Karpas-422 (cell line): ENCODE measurements at regions not wholly inside any gene's neighbourhood (a gene's known extent, or its start where the extent isn't known, plus 50 kb on each side); places are given as distances from the start of the nearest gene placed in this dataset.

Experiments
- DNase-seq: peaks from one replicate; pipeline ENCODE4 v3.0.0-alpha.2; 2015
- H2AFZ ChIP-seq: fragments of 200-600 bp; sonication (generic); 2 replicates; pipeline ENCODE4 v1.6.1; 2014; ENCODE audit warnings: antibody characterized with exemption, low read length, mixed read lengths
- H3K27ac ChIP-seq: fragments of 200-600 bp; sonication (generic); 2 replicates; pipeline ENCODE4 v1.5.1; 2014; ENCODE audit warnings: mild to moderate bottlenecking, low read length, moderate library complexity
- H3K27me3 ChIP-seq: fragments of 200-600 bp; sonication (generic); 2 replicates; pipeline ENCODE4 v1.6.1; 2014; ENCODE audit warnings: low read length, mixed read lengths
- H3K36me3 ChIP-seq: fragments of 200-600 bp; sonication (generic); 2 replicates; pipeline ENCODE4 v1.6.1; 2014; ENCODE audit warnings: low read length, mixed read lengths; ENCODE audit not compliant: insufficient read depth
- H3K4me1 ChIP-seq: fragments of 200-600 bp; sonication (generic); 2 replicates; pipeline ENCODE4 v1.6.1; 2014; ENCODE audit warnings: mild to moderate bottlenecking, low read length, mixed read lengths
- H3K4me2 ChIP-seq: fragments of 200-600 bp; sonication (generic); 2 replicates; pipeline ENCODE4 v1.6.1; 2014; ENCODE audit warnings: low read length, low read depth, mild to moderate bottlenecking; ENCODE audit not compliant: poor library complexity, severe bottlenecking
- H3K4me3 ChIP-seq: fragments of 200-600 bp; sonication (generic); 2 replicates; pipeline ENCODE4 v1.5.1; 2014; ENCODE audit warnings: mild to moderate bottlenecking, antibody characterized with exemption, low read length, mixed read lengths
- H3K79me2 ChIP-seq: fragments of 200-600 bp; sonication (generic); 2 replicates; pipeline ENCODE4 v1.6.1; 2014; ENCODE audit warnings: mild to moderate bottlenecking, low read length, mixed read lengths
- H3K9ac ChIP-seq: fragments of 200-600 bp; sonication (generic); 2 replicates; pipeline ENCODE4 v1.6.0; 2014; ENCODE audit warnings: low read length
- H3K9me2 ChIP-seq: fragments of 200-600 bp; sonication (generic), shearing (Covaris generic); replicated peaks from 2 replicates; pipeline ENCODE4 v1.6.0; 2014; ENCODE audit warnings: mild to moderate bottlenecking, low read length, moderate library complexity; ENCODE audit not compliant: insufficient read depth
- H3K9me3 ChIP-seq: fragments of 300-700, 200-600 bp; sonication (generic); 2 replicates; pipeline ENCODE4 v1.6.1; 2014; ENCODE audit warnings: low read length, mixed read lengths
- H4K20me1 ChIP-seq: fragments of 200-600 bp; sonication (generic); 2 replicates; pipeline ENCODE4 v1.6.1; 2014; ENCODE audit warnings: mild to moderate bottlenecking, antibody characterized with exemption, low read length, low read depth; ENCODE audit not compliant: insufficient read depth

- Histone ChIP-seq H3K4me1 (no peaks in the 10 kb centered on the region), H3K9ac (no peak overlapping the region), H3K4me2 (no peak overlapping the region), H3K27me3 (no peaks in the 10 kb centered on the region), H3K27ac (no peak overlapping the region), H3K9me2 (no peaks in the 10 kb centered on the region), H2AFZ (no peak overlapping the region), H4K20me1 (no peaks in the 10 kb centered on the region), H3K4me3 (no peak overlapping the region), H3K79me2 (no peaks in the 10 kb centered on the region), H3K36me3 (no peaks in the 10 kb centered on the region), H3K9me3 (no peaks in the 10 kb centered on the region)
- no peak for DNase-seq
These were observed 569.4 kb upstream of the SALL3 start for GRCh38 chr18:78410094-78410786.

- Histone ChIP-seq H3K27me3 (no peaks in the 10 kb centered on the region), H2AFZ (no peak overlapping the region), H3K4me2 (no peak overlapping the region), H3K79me2 (no peaks in the 10 kb centered on the region), H3K9me2 (no peaks in the 10 kb centered on the region), H3K4me1 (no peaks in the 10 kb centered on the region), H4K20me1 (no peaks in the 10 kb centered on the region), H3K36me3 (no peaks in the 10 kb centered on the region), H3K27ac (no peak overlapping the region), H3K4me3 (no peak overlapping the region), H3K9me3 (no peaks in the 10 kb centered on the region), H3K9ac (no peak overlapping the region)
- no peak for DNase-seq
These were observed 568.1 kb upstream of the SALL3 start for GRCh38 chr18:78411539-78411938.

GRCh38 chr18:78414302-78414701 is 565.3 kb upstream of the SALL3 start:
- DNase-seq = no peak
- H3K79me2 ChIP-seq = no peaks in the 10 kb centered on the region
- no peak overlapping the region for H3K9ac ChIP-seq
- no peaks in the 10 kb centered on the region for H3K9me2 ChIP-seq
- H2AFZ ChIP-seq = no peak overlapping the region
- H3K4me2 ChIP-seq = no peak overlapping the region
- no peaks in the 10 kb centered on the region for H3K4me1 ChIP-seq
- no peaks in the 10 kb centered on the region for H3K36me3 ChIP-seq
- no peak overlapping the region for H3K4me3 ChIP-seq
- no peaks in the 10 kb centered on the region for H3K27me3 ChIP-seq
- no peaks in the 10 kb centered on the region for H3K9me3 ChIP-seq
- H3K27ac ChIP-seq = no peak overlapping the region
- H4K20me1 ChIP-seq = no peaks in the 10 kb centered on the region

GRCh38 chr18:78416853-78417252 is 562.8 kb upstream of the SALL3 start:
- no peaks in the 10 kb centered on the region for H4K20me1 ChIP-seq
- H3K9ac ChIP-seq = no peak overlapping the region
- no peak for DNase-seq
- H3K4me1 ChIP-seq = no peaks in the 10 kb centered on the region
- H3K4me3 ChIP-seq = no peak overlapping the region
- no peaks in the 10 kb centered on the region for H3K79me2 ChIP-seq
- H3K36me3 ChIP-seq = no peaks in the 10 kb centered on the region
- H3K27me3 ChIP-seq = no peaks in the 10 kb centered on the region
- no peaks in the 10 kb centered on the region for H3K9me3 ChIP-seq
- H3K9me2 ChIP-seq = no peaks in the 10 kb centered on the region
- no peak overlapping the region for H2AFZ ChIP-seq
- no peak overlapping the region for H3K27ac ChIP-seq
- no peak overlapping the region for H3K4me2 ChIP-seq

- no peaks in the 10 kb centered on the region for H3K9me2 ChIP-seq
- no peaks in the 10 kb centered on the region for H4K20me1 ChIP-seq
- H2AFZ ChIP-seq = no peak overlapping the region
- no peak overlapping the region for H3K4me3 ChIP-seq
- no peaks in the 10 kb centered on the region for H3K79me2 ChIP-seq
- no peaks in the 10 kb centered on the region for H3K27me3 ChIP-seq
- DNase-seq = no peak
- no peaks in the 10 kb centered on the region for H3K4me1 ChIP-seq
- no peak overlapping the region for H3K4me2 ChIP-seq
- no peak overlapping the region for H3K9ac ChIP-seq
- H3K9me3 ChIP-seq = no peaks in the 10 kb centered on the region
- H3K27ac ChIP-seq = no peak overlapping the region
- H3K36me3 ChIP-seq = no peaks in the 10 kb centered on the region
These were observed 561.2 kb upstream of the SALL3 start for GRCh38 chr18:78418379-78418778.

- Histone ChIP-seq H3K4me2 (no peak overlapping the region), H3K9me2 (no peaks in the 10 kb centered on the region), H3K9ac (no peak overlapping the region), H3K9me3 (no peaks in the 10 kb centered on the region), H4K20me1 (no peaks in the 10 kb centered on the region), H3K36me3 (no peaks in the 10 kb centered on the region), H3K4me3 (no peak overlapping the region), H3K79me2 (no peaks in the 10 kb centered on the region), H3K27ac (no peak overlapping the region), H3K27me3 (no peaks in the 10 kb centered on the region), H2AFZ (no peak overlapping the region), H3K4me1 (no peaks in the 10 kb centered on the region)
- no peak for DNase-seq
These were observed 560.4 kb upstream of the SALL3 start for GRCh38 chr18:78419171-78419570.

GRCh38 chr18:78420116-78420515 is 559.5 kb upstream of the SALL3 start:
- Histone ChIP-seq H3K79me2 (no peaks in the 10 kb centered on the region), H3K36me3 (no peaks in the 10 kb centered on the region), H3K9me2 (no peaks in the 10 kb centered on the region), H4K20me1 (no peaks in the 10 kb centered on the region), H3K27ac (no peak overlapping the region), H3K9ac (no peak overlapping the region), H3K27me3 (no peaks in the 10 kb centered on the region), H3K4me1 (no peaks in the 10 kb centered on the region), H2AFZ (no peak overlapping the region), H3K4me2 (no peak overlapping the region), H3K9me3 (no peaks in the 10 kb centered on the region), H3K4me3 (no peak overlapping the region)
- DNase-seq = no peak

GRCh38 chr18:78421392-78421791 is 558.2 kb upstream of the SALL3 start:
- Histone ChIP-seq H3K4me2 (no peak overlapping the region), H3K79me2 (no peaks in the 10 kb centered on the region), H3K9me2 (no peaks in the 10 kb centered on the region), H3K27me3 (no peaks in the 10 kb centered on the region), H3K4me3 (no peak overlapping the region), H2AFZ (no peak overlapping the region), H4K20me1 (no peaks in the 10 kb centered on the region), H3K4me1 (no peaks in the 10 kb centered on the region), H3K9me3 (no peaks in the 10 kb centered on the region), H3K36me3 (no peaks in the 10 kb centered on the region), H3K27ac (no peak overlapping the region), H3K9ac (no peak overlapping the region)
- no peak for DNase-seq

- H3K9ac ChIP-seq = no peak overlapping the region
- H3K4me2 ChIP-seq = no peak overlapping the region
- no peaks in the 10 kb centered on the region for H3K9me2 ChIP-seq
- H3K27ac ChIP-seq = no peak overlapping the region
- H3K79me2 ChIP-seq = no peaks in the 10 kb centered on the region
- H3K36me3 ChIP-seq = no peaks in the 10 kb centered on the region
- H3K4me1 ChIP-seq = no peaks in the 10 kb centered on the region
- H4K20me1 ChIP-seq = no peaks in the 10 kb centered on the region
- no peak for DNase-seq
- H3K27me3 ChIP-seq = no peaks in the 10 kb centered on the region
- no peaks in the 10 kb centered on the region for H3K9me3 ChIP-seq
- no peak overlapping the region for H3K4me3 ChIP-seq
- H2AFZ ChIP-seq = no peak overlapping the region
These were observed 557.3 kb upstream of the SALL3 start for GRCh38 chr18:78422336-78422735.
